SU-DHL-6 (cell line): ENCODE measurements at regions not wholly inside any gene's neighbourhood (a gene's known extent, or its start where the extent isn't known, plus 50 kb on each side); places are given as distances from the start of the nearest gene placed in this dataset.

Experiments used
- EZH2phosphoT487 ChIP-seq: fragments of 200-600 bp; sonication (generic), shearing (Covaris generic); conservative IDR thresholded peaks from 2 replicates; pipeline ENCODE4 v1.6.1; 2018; ENCODE audit warnings: mild to moderate bottlenecking, antibody characterized with exemption, low read length, moderate library complexity, mixed read lengths
- TF ChIP-seq, protein P1 (sequence below): fragments of 200-600 bp; sonication (generic); IDR thresholded peaks from one replicate; pipeline ENCODE4 v1.5.1; 2017; ENCODE audit warnings: antibody characterized with exemption, mild to moderate bottlenecking, low read length, moderate library complexity; ENCODE audit not compliant: insufficient read depth, poor library complexity, severe bottlenecking

DNA sequence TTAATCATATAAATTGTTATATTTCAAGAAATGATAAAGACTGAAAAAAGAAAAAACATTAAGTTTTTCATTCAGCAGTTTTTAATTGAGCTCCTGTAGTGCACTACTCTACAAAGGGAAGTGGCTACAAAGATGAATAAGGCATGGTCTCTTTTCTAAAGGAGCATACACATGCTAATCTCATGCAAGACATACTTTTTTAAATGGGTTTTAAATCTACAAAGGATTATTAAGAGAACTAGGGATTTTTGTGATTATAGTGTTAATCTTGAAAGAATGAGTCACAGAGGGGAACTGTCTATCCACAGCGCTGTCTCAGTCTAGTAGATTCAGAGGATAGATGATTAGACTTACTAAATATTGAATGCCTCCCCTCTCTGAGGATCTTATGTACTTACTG, 1722.2 kb downstream of the RPA4 start:
- TF ChIP-seq, protein P1, sequence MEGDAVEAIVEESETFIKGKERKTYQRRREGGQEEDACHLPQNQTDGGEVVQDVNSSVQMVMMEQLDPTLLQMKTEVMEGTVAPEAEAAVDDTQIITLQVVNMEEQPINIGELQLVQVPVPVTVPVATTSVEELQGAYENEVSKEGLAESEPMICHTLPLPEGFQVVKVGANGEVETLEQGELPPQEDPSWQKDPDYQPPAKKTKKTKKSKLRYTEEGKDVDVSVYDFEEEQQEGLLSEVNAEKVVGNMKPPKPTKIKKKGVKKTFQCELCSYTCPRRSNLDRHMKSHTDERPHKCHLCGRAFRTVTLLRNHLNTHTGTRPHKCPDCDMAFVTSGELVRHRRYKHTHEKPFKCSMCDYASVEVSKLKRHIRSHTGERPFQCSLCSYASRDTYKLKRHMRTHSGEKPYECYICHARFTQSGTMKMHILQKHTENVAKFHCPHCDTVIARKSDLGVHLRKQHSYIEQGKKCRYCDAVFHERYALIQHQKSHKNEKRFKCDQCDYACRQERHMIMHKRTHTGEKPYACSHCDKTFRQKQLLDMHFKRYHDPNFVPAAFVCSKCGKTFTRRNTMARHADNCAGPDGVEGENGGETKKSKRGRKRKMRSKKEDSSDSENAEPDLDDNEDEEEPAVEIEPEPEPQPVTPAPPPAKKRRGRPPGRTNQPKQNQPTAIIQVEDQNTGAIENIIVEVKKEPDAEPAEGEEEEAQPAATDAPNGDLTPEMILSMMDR = no peak
- no peak for TF ChIP-seq EZH2phosphoT487
